ENCODE measurements at regions not wholly inside any gene's neighbourhood (a gene's known extent, or its start where the extent isn't known, plus 50 kb on each side); places are given as distances from the start of the nearest gene placed in this dataset.

GRCh38 chr2:167582619-167583018 lies 664.8 kb downstream of the STK39 start:
- WGBS, 2 donors (ENCODE audit: low coverage in 1 of 2) = 67 to 93% methylated on average over 3 to 5 of the region's 5 CpGs
- TF ChIP-seq POLR2A (IDR thresholded peaks at IDR 0.05) (no peak), CTCF (IDR thresholded peaks at IDR 0.05) (no peak), POLR2AphosphoS5 (IDR thresholded peaks at IDR 0.05) (no peak), EP300 (IDR thresholded peaks at IDR 0.05; ENCODE audit: low read depth) (no peak)
- Histone ChIP-seq H3K4me1 (peaks cover 0 to 7% (median 3%) of the 10 kb centered on the region in 4 donors), H3K27ac (no peak overlapping the region), H3K4me3 (no peak overlapping the region), H3K27me3 (no peaks in the 10 kb centered on the region), H3K9me3 (no peaks in the 10 kb centered on the region), H3K36me3 (no peaks in the 10 kb centered on the region)
- no peak for DNase-seq
- in situ Hi-C loops (cut with MboI; ENCODE audit: low pct_ligation_motif_present in 1 of 4, low pct_unique_long_range_greater_than_20kb in 1 of 4, low sequenced_read_pairs in 3 of 4) = no loop called here
- intact Hi-C loops (cut with DNase I; ENCODE audit: low total_unique reads) = no loop called here

DNA sequence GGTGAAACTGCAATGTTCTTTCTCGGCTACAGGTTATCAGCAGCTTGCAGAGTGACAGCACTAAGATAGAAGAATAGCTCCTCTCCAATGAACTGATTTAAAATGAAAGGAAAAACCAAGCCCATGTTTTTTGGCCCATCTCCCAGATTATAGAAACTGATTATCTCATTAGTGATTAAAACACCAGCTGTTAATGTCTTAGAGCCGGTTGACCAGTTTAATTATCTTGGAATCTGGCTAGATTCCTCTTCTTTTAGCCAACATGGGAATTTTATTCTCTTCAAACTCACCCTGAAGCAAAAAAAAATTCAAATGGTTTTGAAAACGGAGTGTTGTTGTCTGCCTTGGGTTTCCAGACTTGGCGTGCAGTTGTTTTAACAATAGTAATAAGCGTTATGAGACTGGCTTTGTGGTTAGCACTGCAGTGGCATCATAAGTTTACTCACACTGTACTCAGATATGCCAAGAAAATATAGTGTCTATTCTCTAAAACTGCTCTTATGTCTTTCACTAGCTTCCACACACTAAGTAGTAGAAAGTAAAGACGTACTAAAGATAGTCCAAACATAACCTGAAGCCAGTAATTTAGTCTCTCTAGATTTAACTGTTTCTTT lies 665.3 kb downstream of the STK39 start:
- intact Hi-C loops (cut with DNase I; ENCODE audit: low total_unique reads) (no loop called here), in situ Hi-C loops (cut with MboI; ENCODE audit: low pct_ligation_motif_present in 1 of 4, low pct_unique_long_range_greater_than_20kb in 1 of 4, low sequenced_read_pairs in 3 of 4) (no loop called here)
- Histone ChIP-seq H3K27me3 (no peaks in the 10 kb centered on the region), H3K36me3 (no peaks in the 10 kb centered on the region), H3K4me1 (peaks cover 0 to 7% (median 3%) of the 10 kb centered on the region in 4 donors), H3K27ac (no peak overlapping the region), H3K9me3 (no peaks in the 10 kb centered on the region), H3K4me3 (no peak overlapping the region)
- WGBS, 2 donors (ENCODE audit: low coverage in 1 of 2) = 58 to 79% methylated on average over 6 of the region's 6 CpGs
- no peak for TF ChIP-seq EP300 (IDR thresholded peaks at IDR 0.05; ENCODE audit: low read depth)
- no peak for TF ChIP-seq CTCF (IDR thresholded peaks at IDR 0.05)
- TF ChIP-seq POLR2A (IDR thresholded peaks at IDR 0.05) = no peak
- no peak for TF ChIP-seq POLR2AphosphoS5 (IDR thresholded peaks at IDR 0.05)
- DNase-seq = no peak

- no peaks in the 10 kb centered on the region for H3K36me3 ChIP-seq
- no peak for DNase-seq
- H3K4me1 ChIP-seq = peaks cover 0 to 7% (median 3%) of the 10 kb centered on the region in 4 donors
- no peak overlapping the region for H3K4me3 ChIP-seq
- 45 to 70% methylated on average over 2 of the region's 2 CpGs for WGBS, 2 donors (ENCODE audit: low coverage in 1 of 2)
- no peak overlapping the region for H3K27ac ChIP-seq
- no peaks in the 10 kb centered on the region for H3K9me3 ChIP-seq
- TF ChIP-seq EP300 (IDR thresholded peaks at IDR 0.05; ENCODE audit: low read depth) (no peak), POLR2AphosphoS5 (IDR thresholded peaks at IDR 0.05) (no peak), POLR2A (IDR thresholded peaks at IDR 0.05) (no peak), CTCF (IDR thresholded peaks at IDR 0.05) (no peak)
- H3K27me3 ChIP-seq = no peaks in the 10 kb centered on the region
- intact Hi-C loops (cut with DNase I; ENCODE audit: low total_unique reads) (loop anchor here (5.0 kb wide), 1 partner anchor 613 kb away; no protein-coding TSS in a partner anchor), in situ Hi-C loops (cut with MboI; ENCODE audit: low pct_ligation_motif_present in 1 of 4, low pct_unique_long_range_greater_than_20kb in 1 of 4, low sequenced_read_pairs in 3 of 4) (no loop called here)
These were observed 667.6 kb downstream of the STK39 start for GRCh38 chr2:167579826-167580225.

GRCh38 chr2:167575276-167575675 lies 672.1 kb downstream of the STK39 start:
- no peak for DNase-seq
- Histone ChIP-seq H3K27ac (no peak overlapping the region), H3K9me3 (no peaks in the 10 kb centered on the region), H3K4me3 (no peak overlapping the region), H3K4me1 (peaks cover 0 to 9% (median 4%) of the 10 kb centered on the region in 4 donors), H3K27me3 (no peaks in the 10 kb centered on the region), H3K36me3 (no peaks in the 10 kb centered on the region)
- intact Hi-C loops (cut with DNase I; ENCODE audit: low total_unique reads) = loop anchor here (5.0 kb wide), 1 partner anchor 608 kb away; no protein-coding TSS in a partner anchor
- TF ChIP-seq CTCF (IDR thresholded peaks at IDR 0.05) (no peak), POLR2AphosphoS5 (IDR thresholded peaks at IDR 0.05) (no peak), EP300 (IDR thresholded peaks at IDR 0.05; ENCODE audit: low read depth) (no peak), POLR2A (IDR thresholded peaks at IDR 0.05) (no peak)
- in situ Hi-C loops (cut with MboI; ENCODE audit: low pct_ligation_motif_present in 1 of 4, low pct_unique_long_range_greater_than_20kb in 1 of 4, low sequenced_read_pairs in 3 of 4) = no loop called here

Measured in transverse colon (tissue), 4 donors.